ENCODE measurements at regions not wholly inside any gene's neighbourhood (a gene's known extent, or its start where the extent isn't known, plus 50 kb on each side); places are given as distances from the start of the nearest gene placed in this dataset.

GRCh38 chr3:145869958-145870357 is 291.0 kb downstream of the PLOD2 start:
- H3K4me1 ChIP-seq (ENCODE audit: insufficient read depth) = peaks cover 3% of the 10 kb centered on the region; the same call in 1 of the 2 replicates
- no peaks in the 10 kb centered on the region for H3K27me3 ChIP-seq (ENCODE audit: insufficient read depth)
- no peak overlapping the region for H3K27ac ChIP-seq (ENCODE audit: low read depth)
- ATAC-seq (no peak), DNase-seq (ENCODE audit: low spot score) (no peak)
- Mint-ChIP-seq H3K4me3 (no peak overlapping the region), H3K9me3 (peaks cover 6% of the 10 kb centered on the region; the same call in 1 of the 3 replicates), H3K36me3 (ENCODE audit: low read depth) (no peaks in the 10 kb centered on the region), H3K27ac (peak overlapping the region; percentile 89), H3K27me3 (ENCODE audit: insufficient read depth, low read depth, poor library complexity) (no peaks in the 10 kb centered on the region), H3K4me1 (peaks cover 8% of the 10 kb centered on the region; the same call in 2 of the 3 replicates)
- H3K79me2 ChIP-seq (replicated peaks; ENCODE audit: insufficient read depth) = no peaks in the 10 kb centered on the region
- H3K36me3 ChIP-seq (ENCODE audit: insufficient read depth) = no peaks in the 10 kb centered on the region
- H3K4me3 ChIP-seq = no peak overlapping the region
- TF ChIP-seq POLR2AphosphoS5 (IDR thresholded peaks at IDR 0.05; ENCODE audit: low read depth) = no peak
- no peak for TF ChIP-seq JUNB (IDR thresholded peaks at IDR 0.05; ENCODE audit: unreplicated experiment)
- TF ChIP-seq ZNF331 (CRISPR knock-in tag; IDR thresholded peaks at IDR 0.05; ENCODE audit: low read depth) = no peak
- no peak for TF ChIP-seq CREB1 (CRISPR knock-in tag; IDR thresholded peaks at IDR 0.05; ENCODE audit: low read depth)
- no peak for TF ChIP-seq EZH2phosphoT487 (IDR thresholded peaks at IDR 0.05; ENCODE audit: unreplicated experiment)
- TF ChIP-seq, protein P1, sequence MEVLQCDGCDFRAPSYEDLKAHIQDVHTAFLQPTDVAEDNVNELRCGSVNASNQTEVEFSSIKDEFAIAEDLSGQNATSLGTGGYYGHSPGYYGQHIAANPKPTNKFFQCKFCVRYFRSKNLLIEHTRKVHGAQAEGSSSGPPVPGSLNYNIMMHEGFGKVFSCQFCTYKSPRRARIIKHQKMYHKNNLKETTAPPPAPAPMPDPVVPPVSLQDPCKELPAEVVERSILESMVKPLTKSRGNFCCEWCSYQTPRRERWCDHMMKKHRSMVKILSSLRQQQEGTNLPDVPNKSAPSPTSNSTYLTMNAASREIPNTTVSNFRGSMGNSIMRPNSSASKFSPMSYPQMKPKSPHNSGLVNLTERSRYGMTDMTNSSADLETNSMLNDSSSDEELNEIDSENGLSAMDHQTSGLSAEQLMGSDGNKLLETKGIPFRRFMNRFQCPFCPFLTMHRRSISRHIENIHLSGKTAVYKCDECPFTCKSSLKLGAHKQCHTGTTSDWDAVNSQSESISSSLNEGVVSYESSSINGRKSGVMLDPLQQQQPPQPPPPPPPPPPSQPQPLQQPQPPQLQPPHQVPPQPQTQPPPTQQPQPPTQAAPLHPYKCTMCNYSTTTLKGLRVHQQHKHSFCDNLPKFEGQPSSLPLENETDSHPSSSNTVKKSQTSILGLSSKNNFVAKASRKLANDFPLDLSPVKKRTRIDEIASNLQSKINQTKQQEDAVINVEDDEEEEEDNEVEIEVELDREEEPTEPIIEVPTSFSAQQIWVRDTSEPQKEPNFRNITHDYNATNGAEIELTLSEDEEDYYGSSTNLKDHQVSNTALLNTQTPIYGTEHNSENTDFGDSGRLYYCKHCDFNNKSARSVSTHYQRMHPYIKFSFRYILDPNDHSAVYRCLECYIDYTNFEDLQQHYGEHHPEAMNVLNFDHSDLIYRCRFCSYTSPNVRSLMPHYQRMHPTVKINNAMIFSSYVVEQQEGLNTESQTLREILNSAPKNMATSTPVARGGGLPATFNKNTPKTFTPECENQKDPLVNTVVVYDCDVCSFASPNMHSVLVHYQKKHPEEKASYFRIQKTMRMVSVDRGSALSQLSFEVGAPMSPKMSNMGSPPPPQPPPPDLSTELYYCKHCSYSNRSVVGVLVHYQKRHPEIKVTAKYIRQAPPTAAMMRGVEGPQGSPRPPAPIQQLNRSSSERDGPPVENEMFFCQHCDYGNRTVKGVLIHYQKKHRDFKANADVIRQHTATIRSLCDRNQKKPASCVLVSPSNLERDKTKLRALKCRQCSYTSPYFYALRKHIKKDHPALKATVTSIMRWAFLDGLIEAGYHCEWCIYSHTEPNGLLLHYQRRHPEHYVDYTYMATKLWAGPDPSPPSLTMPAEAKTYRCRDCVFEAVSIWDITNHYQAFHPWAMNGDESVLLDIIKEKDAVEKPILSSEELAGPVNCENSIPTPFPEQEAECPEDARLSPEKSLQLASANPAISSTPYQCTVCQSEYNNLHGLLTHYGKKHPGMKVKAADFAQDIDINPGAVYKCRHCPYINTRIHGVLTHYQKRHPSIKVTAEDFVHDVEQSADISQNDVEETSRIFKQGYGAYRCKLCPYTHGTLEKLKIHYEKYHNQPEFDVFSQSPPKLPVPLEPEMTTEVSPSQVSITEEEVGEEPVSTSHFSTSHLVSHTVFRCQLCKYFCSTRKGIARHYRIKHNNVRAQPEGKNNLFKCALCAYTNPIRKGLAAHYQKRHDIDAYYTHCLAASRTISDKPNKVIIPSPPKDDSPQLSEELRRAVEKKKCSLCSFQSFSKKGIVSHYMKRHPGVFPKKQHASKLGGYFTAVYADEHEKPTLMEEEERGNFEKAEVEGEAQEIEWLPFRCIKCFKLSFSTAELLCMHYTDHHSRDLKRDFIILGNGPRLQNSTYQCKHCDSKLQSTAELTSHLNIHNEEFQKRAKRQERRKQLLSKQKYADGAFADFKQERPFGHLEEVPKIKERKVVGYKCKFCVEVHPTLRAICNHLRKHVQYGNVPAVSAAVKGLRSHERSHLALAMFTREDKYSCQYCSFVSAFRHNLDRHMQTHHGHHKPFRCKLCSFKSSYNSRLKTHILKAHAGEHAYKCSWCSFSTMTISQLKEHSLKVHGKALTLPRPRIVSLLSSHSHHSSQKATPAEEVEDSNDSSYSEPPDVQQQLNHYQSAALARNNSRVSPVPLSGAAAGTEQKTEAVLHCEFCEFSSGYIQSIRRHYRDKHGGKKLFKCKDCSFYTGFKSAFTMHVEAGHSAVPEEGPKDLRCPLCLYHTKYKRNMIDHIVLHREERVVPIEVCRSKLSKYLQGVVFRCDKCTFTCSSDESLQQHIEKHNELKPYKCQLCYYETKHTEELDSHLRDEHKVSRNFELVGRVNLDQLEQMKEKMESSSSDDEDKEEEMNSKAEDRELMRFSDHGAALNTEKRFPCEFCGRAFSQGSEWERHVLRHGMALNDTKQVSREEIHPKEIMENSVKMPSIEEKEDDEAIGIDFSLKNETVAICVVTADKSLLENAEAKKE (CRISPR knock-in tag; IDR thresholded peaks at IDR 0.05) = no peak
- no peak for TF ChIP-seq STAT1 (IDR thresholded peaks at IDR 0.05; ENCODE audit: unreplicated experiment)
- TF ChIP-seq ZNF114 (CRISPR knock-in tag; IDR thresholded peaks at IDR 0.05) = no peak
- TF ChIP-seq, protein P2, sequence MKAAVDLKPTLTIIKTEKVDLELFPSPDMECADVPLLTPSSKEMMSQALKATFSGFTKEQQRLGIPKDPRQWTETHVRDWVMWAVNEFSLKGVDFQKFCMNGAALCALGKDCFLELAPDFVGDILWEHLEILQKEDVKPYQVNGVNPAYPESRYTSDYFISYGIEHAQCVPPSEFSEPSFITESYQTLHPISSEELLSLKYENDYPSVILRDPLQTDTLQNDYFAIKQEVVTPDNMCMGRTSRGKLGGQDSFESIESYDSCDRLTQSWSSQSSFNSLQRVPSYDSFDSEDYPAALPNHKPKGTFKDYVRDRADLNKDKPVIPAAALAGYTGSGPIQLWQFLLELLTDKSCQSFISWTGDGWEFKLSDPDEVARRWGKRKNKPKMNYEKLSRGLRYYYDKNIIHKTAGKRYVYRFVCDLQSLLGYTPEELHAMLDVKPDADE (IDR thresholded peaks at IDR 0.05) = no peak
- TF ChIP-seq EZH2 (IDR thresholded peaks at IDR 0.05; ENCODE audit: low read depth, unreplicated experiment) = no peak
- TF ChIP-seq, protein P3, sequence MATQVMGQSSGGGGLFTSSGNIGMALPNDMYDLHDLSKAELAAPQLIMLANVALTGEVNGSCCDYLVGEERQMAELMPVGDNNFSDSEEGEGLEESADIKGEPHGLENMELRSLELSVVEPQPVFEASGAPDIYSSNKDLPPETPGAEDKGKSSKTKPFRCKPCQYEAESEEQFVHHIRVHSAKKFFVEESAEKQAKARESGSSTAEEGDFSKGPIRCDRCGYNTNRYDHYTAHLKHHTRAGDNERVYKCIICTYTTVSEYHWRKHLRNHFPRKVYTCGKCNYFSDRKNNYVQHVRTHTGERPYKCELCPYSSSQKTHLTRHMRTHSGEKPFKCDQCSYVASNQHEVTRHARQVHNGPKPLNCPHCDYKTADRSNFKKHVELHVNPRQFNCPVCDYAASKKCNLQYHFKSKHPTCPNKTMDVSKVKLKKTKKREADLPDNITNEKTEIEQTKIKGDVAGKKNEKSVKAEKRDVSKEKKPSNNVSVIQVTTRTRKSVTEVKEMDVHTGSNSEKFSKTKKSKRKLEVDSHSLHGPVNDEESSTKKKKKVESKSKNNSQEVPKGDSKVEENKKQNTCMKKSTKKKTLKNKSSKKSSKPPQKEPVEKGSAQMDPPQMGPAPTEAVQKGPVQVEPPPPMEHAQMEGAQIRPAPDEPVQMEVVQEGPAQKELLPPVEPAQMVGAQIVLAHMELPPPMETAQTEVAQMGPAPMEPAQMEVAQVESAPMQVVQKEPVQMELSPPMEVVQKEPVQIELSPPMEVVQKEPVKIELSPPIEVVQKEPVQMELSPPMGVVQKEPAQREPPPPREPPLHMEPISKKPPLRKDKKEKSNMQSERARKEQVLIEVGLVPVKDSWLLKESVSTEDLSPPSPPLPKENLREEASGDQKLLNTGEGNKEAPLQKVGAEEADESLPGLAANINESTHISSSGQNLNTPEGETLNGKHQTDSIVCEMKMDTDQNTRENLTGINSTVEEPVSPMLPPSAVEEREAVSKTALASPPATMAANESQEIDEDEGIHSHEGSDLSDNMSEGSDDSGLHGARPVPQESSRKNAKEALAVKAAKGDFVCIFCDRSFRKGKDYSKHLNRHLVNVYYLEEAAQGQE (IDR thresholded peaks at IDR 0.05; ENCODE audit: unreplicated experiment) = no peak
- TF ChIP-seq, protein P4, sequence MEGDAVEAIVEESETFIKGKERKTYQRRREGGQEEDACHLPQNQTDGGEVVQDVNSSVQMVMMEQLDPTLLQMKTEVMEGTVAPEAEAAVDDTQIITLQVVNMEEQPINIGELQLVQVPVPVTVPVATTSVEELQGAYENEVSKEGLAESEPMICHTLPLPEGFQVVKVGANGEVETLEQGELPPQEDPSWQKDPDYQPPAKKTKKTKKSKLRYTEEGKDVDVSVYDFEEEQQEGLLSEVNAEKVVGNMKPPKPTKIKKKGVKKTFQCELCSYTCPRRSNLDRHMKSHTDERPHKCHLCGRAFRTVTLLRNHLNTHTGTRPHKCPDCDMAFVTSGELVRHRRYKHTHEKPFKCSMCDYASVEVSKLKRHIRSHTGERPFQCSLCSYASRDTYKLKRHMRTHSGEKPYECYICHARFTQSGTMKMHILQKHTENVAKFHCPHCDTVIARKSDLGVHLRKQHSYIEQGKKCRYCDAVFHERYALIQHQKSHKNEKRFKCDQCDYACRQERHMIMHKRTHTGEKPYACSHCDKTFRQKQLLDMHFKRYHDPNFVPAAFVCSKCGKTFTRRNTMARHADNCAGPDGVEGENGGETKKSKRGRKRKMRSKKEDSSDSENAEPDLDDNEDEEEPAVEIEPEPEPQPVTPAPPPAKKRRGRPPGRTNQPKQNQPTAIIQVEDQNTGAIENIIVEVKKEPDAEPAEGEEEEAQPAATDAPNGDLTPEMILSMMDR (conservative IDR thresholded peaks at IDR 0.05; ENCODE audit: low read depth in 2 of 2) = no peak
- TF ChIP-seq NANOG (IDR thresholded peaks at IDR 0.05; ENCODE audit: borderline replicate concordance) = no peak
- H4K20me1 ChIP-seq (replicated peaks; ENCODE audit: insufficient read depth) = no peaks in the 10 kb centered on the region
- no peaks in the 10 kb centered on the region for H3K9me2 ChIP-seq (ENCODE audit: insufficient read depth)
- H2AFZ ChIP-seq = no peak overlapping the region; the same call in 1 of the 2 replicates
- H3F3A ChIP-seq (replicated peaks; ENCODE audit: low read depth) = no peaks in the 10 kb centered on the region
- no peak overlapping the region for H3K4me2 ChIP-seq
